DOHH2 (cell line): ENCODE measurements at regions not wholly inside any gene's neighbourhood (a gene's known extent, or its start where the extent isn't known, plus 50 kb on each side); places are given as distances from the start of the nearest gene placed in this dataset.

Experiments used
- EZH2phosphoT487 ChIP-seq: fragments of 200-600 bp; sonication (generic); IDR thresholded peaks from 2 replicates; pipeline ENCODE4 v1.6.1; 2017; ENCODE audit warnings: borderline replicate concordance, mild to moderate bottlenecking, antibody characterized with exemption, low read length, moderate library complexity, mixed read lengths
- TF ChIP-seq, protein P1 (sequence below): fragments of 200-600 bp; sonication (generic); IDR thresholded peaks from one replicate; pipeline ENCODE4 v1.5.1; 2014; ENCODE audit warnings: antibody characterized with exemption, mild to moderate bottlenecking, low read depth, low read length; ENCODE audit not compliant: poor library complexity, severe bottlenecking

DNA sequence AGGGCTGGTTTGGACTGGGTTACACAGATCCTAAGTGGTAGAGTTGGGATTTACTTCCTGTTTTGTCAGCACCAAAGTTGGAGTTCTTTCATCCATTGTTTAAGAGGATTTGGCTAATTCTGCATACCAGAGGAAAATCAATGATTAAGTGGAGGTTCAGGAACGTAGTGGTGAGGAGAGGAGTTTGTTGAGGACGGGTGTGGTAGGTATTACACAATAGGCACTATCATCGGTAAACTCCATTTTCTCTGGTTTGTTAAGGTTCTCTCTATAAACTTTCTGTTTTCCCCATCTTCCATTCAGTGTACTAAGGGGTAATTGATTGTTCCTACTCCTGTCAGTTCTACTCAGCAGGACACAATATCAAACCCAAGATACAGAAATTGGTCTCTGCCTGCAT lies 107.5 kb upstream of the VCX2 start:
- TF ChIP-seq, protein P1, sequence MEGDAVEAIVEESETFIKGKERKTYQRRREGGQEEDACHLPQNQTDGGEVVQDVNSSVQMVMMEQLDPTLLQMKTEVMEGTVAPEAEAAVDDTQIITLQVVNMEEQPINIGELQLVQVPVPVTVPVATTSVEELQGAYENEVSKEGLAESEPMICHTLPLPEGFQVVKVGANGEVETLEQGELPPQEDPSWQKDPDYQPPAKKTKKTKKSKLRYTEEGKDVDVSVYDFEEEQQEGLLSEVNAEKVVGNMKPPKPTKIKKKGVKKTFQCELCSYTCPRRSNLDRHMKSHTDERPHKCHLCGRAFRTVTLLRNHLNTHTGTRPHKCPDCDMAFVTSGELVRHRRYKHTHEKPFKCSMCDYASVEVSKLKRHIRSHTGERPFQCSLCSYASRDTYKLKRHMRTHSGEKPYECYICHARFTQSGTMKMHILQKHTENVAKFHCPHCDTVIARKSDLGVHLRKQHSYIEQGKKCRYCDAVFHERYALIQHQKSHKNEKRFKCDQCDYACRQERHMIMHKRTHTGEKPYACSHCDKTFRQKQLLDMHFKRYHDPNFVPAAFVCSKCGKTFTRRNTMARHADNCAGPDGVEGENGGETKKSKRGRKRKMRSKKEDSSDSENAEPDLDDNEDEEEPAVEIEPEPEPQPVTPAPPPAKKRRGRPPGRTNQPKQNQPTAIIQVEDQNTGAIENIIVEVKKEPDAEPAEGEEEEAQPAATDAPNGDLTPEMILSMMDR = no peak
- no peak for TF ChIP-seq EZH2phosphoT487
